CD4-positive, CD25-positive, alpha-beta regulatory T cell (primary cell): ENCODE measurements at regions not wholly inside any gene's neighbourhood (a gene's known extent, or its start where the extent isn't known, plus 50 kb on each side); places are given as distances from the start of the nearest gene placed in this dataset.

Experiments used
- ATAC-seq, 2 donors: fragments of 150-1000 bp; cut with Tn5 transposase; one replicate each; pipeline ENCODE4 v1.10.0; 2021; ENCODE audit warnings: low read depth in 2 of 2, moderate number of reproducible peaks in 2 of 2, moderate library complexity in 1 of 2
- DNase-seq, 3 donors: peaks; one replicate each; pipeline versions ENCODE4 v3.0.0 to v3.0.0-alpha.2; 2012 to 2022; ENCODE audit warnings: mixed read lengths in 1 of 3
- H3K27ac ChIP-seq: one replicate; pipeline ENCODE4 v1.7.0; 2013; ENCODE audit warnings: mild to moderate bottlenecking, low read length; ENCODE audit not compliant: insufficient read depth, poor library complexity, severe bottlenecking
- H3K27me3 ChIP-seq: one replicate; pipeline ENCODE4 v1.7.0; 2013; ENCODE audit warnings: low read length; ENCODE audit not compliant: control insufficient read depth, insufficient read depth
- H3K36me3 ChIP-seq: one replicate; pipeline ENCODE4 v1.7.0; 2013; ENCODE audit warnings: mild to moderate bottlenecking, low read length, moderate library complexity; ENCODE audit not compliant: control insufficient read depth, insufficient read depth
- H3K4me1 ChIP-seq: 2 replicates; pipeline ENCODE4 v1.7.0; 2013; ENCODE audit warnings: mild to moderate bottlenecking, low read length; ENCODE audit not compliant: insufficient read depth, control insufficient read depth, poor library complexity, severe bottlenecking
- H3K4me3 ChIP-seq: one replicate; pipeline ENCODE4 v1.7.0; 2013; ENCODE audit warnings: low read depth, mild to moderate bottlenecking, low read length, moderate library complexity
- H3K9me3 ChIP-seq, 2 experiments: 1 replicate in 1 of 2; 2 replicates in 1 of 2; pipeline ENCODE4 v1.7.0; 2013; ENCODE audit warnings: low read length in 2 of 2, mild to moderate bottlenecking in 1 of 2, moderate library complexity in 1 of 2; ENCODE audit not compliant: control insufficient read depth in 2 of 2
- H3K27ac Mint-ChIP-seq, 3 donors: one replicate each; pipeline ENCODE4 v1.8.0; 2020 to 2022; ENCODE audit warnings: mild to moderate bottlenecking in 3 of 3, mixed read lengths in 3 of 3, moderate library complexity in 2 of 3
- H3K27me3 Mint-ChIP-seq: one replicate; pipeline ENCODE4 v1.8.0; 2022; ENCODE audit warnings: mild to moderate bottlenecking, mixed read lengths
- H3K36me3 Mint-ChIP-seq: one replicate; pipeline ENCODE4 v1.8.0; 2020; ENCODE audit warnings: mixed read lengths
- H3K4me1 Mint-ChIP-seq, 4 donors: one replicate each; pipeline ENCODE4 v1.8.0; 2020 to 2022; ENCODE audit warnings: mixed read lengths in 4 of 4, mild to moderate bottlenecking in 1 of 4
- H3K4me3 Mint-ChIP-seq, 4 donors: one replicate each; pipeline ENCODE4 v1.8.0; 2020 to 2022; ENCODE audit warnings: mild to moderate bottlenecking in 4 of 4, mixed read lengths in 4 of 4, moderate library complexity in 3 of 4
- H3K9me3 Mint-ChIP-seq, 7 donors: one replicate each; pipeline ENCODE4 v1.8.0; 2020 to 2022; ENCODE audit warnings: mixed read lengths in 7 of 7, mild to moderate bottlenecking in 3 of 7, moderate library complexity in 2 of 7

DNA sequence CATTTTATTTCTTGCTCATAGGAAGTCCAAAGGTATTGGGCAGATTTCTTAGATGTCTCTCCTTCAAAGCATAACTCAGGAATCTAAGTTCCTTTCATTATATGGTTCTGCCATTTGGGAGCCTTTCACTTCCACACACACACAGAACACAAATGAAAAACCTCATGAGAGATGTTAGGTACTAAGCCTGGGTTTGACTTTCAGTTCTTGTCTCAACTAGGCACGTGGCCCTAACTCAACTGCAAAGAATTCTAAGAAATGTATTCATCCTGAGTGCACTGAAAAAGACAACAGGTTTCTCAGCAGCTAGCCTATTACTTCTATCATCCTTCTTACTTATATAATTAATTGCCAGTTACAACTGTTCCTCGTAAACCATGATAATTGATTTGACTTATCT, 190.0 kb upstream of the SAMSN1 start:
- H3K27me3 ChIP-seq, result no peaks in the 10 kb centered on the region
- Mint-ChIP-seq H3K4me1 (peaks cover 15 to 28% (median 24%) of the 10 kb centered on the region in 4 donors), H3K4me3 (no peak overlapping the region), H3K36me3 (no peaks in the 10 kb centered on the region), H3K27ac (peak overlapping the region in 2 of 3 donors; percentile 23 to 39), H3K27me3 (no peaks in the 10 kb centered on the region), H3K9me3 (no peaks in the 10 kb centered on the region)
- H3K4me3 ChIP-seq, result no peak overlapping the region
- H3K4me1 ChIP-seq, result peaks cover 20% of the 10 kb centered on the region
- peak overlapping the region; percentile 20 for H3K27ac ChIP-seq
- peak in 1 of 3 donors; percentile 89 for DNase-seq
- peak; percentile 79 to 81 for ATAC-seq
- H3K9me3 ChIP-seq, result no peaks in the 10 kb centered on the region
- no peaks in the 10 kb centered on the region for H3K36me3 ChIP-seq

DNA sequence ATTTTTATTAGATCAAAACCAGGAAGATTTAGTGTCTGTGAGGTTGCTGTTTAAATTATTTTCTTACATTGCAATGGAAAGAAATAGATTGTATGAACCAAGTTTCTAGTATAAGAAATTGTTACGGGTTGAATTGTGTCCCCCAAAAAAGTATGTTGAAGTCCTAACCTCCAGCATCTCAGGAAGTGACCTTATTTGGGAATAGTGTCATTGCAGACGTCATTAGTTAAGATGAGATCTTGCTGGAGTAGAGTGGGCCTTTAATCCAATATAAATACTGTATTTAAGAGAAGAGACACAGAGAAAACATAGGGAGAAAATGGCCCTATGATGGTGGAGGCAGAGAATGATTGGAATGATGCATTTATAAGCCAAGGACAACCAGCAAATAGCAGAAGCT, 188.7 kb upstream of the SAMSN1 start:
- H3K27me3 ChIP-seq, result no peaks in the 10 kb centered on the region

GRCh38 chr21:14734191-14734590, 188.1 kb upstream of the SAMSN1 start:
- H3K36me3 ChIP-seq, result no peaks in the 10 kb centered on the region
- peaks cover 15 to 31% (median 26%) of the 10 kb centered on the region in 4 donors for H3K4me1 Mint-ChIP-seq

More for the DNA sequence above, 188.7 kb upstream of the SAMSN1 start:
- Histone ChIP-seq H3K9me3 (no peaks in the 10 kb centered on the region), H3K27ac (no peak overlapping the region), H3K36me3 (no peaks in the 10 kb centered on the region), H3K4me3 (no peak overlapping the region), H3K4me1 (peaks cover 20% of the 10 kb centered on the region)
- Mint-ChIP-seq H3K36me3 (no peaks in the 10 kb centered on the region), H3K4me3 (no peak overlapping the region), H3K27ac (no peak overlapping the region), H3K9me3 (no peaks in the 10 kb centered on the region), H3K4me1 (peaks cover 15 to 30% (median 25%) of the 10 kb centered on the region in 4 donors), H3K27me3 (no peaks in the 10 kb centered on the region)
- DNase-seq, result no peak
- ATAC-seq, result no peak

GRCh38 chr21:14725219-14725618, 179.1 kb upstream of the SAMSN1 start:
- no peaks in the 10 kb centered on the region for H3K36me3 ChIP-seq
- no peak overlapping the region for H3K4me3 Mint-ChIP-seq
- peaks cover 0 to 3% (median 0%) of the 10 kb centered on the region in 7 donors for H3K9me3 Mint-ChIP-seq
- no peaks in the 10 kb centered on the region for H3K4me1 ChIP-seq
- H3K4me1 Mint-ChIP-seq, result peaks cover 9 to 22% (median 17%) of the 10 kb centered on the region in 4 donors
- peaks cover 4% of the 10 kb centered on the region for H3K27me3 Mint-ChIP-seq
- no peak for DNase-seq
- H3K36me3 Mint-ChIP-seq, result no peaks in the 10 kb centered on the region
- no peaks in the 10 kb centered on the region for H3K9me3 ChIP-seq
- H3K27ac Mint-ChIP-seq, result no peak overlapping the region
- H3K27me3 ChIP-seq, result no peaks in the 10 kb centered on the region
- no peak overlapping the region for H3K27ac ChIP-seq
- no peak overlapping the region for H3K4me3 ChIP-seq
- no peak for ATAC-seq

More at GRCh38 chr21:14734191-14734590, 188.1 kb upstream of the SAMSN1 start:
- Mint-ChIP-seq H3K9me3 (peaks cover 0 to 2% (median 0%) of the 10 kb centered on the region in 7 donors), H3K27me3 (no peaks in the 10 kb centered on the region), H3K27ac (no peak overlapping the region), H3K36me3 (no peaks in the 10 kb centered on the region), H3K4me3 (no peak overlapping the region)
- Histone ChIP-seq H3K4me3 (no peak overlapping the region), H3K4me1 (peaks cover 20% of the 10 kb centered on the region), H3K27me3 (no peaks in the 10 kb centered on the region), H3K27ac (no peak overlapping the region), H3K9me3 (no peaks in the 10 kb centered on the region)
- ATAC-seq, result no peak
- no peak for DNase-seq

- Mint-ChIP-seq H3K27ac (no peak overlapping the region), H3K27me3 (peaks cover 4% of the 10 kb centered on the region), H3K36me3 (no peaks in the 10 kb centered on the region), H3K9me3 (peaks cover 0 to 3% (median 0%) of the 10 kb centered on the region in 7 donors), H3K4me3 (no peak overlapping the region), H3K4me1 (peaks cover 5 to 22% (median 16%) of the 10 kb centered on the region in 4 donors)
- ATAC-seq (no peak), DNase-seq (no peak)
- H3K4me1 ChIP-seq, result no peaks in the 10 kb centered on the region
- no peak overlapping the region for H3K27ac ChIP-seq
- no peaks in the 10 kb centered on the region for H3K36me3 ChIP-seq
- no peaks in the 10 kb centered on the region for H3K27me3 ChIP-seq
- no peak overlapping the region for H3K4me3 ChIP-seq
- no peaks in the 10 kb centered on the region for H3K9me3 ChIP-seq
Measured at GRCh38 chr21:14722841-14723483, 176.8 kb upstream of the SAMSN1 start.

- no peak for ATAC-seq
- no peaks in the 10 kb centered on the region for H3K4me1 ChIP-seq
- no peak overlapping the region for H3K4me3 Mint-ChIP-seq
- no peaks in the 10 kb centered on the region for H3K9me3 ChIP-seq
- no peak overlapping the region for H3K4me3 ChIP-seq
- no peaks in the 10 kb centered on the region for H3K27me3 Mint-ChIP-seq
- no peaks in the 10 kb centered on the region for H3K36me3 Mint-ChIP-seq
- no peak overlapping the region for H3K27ac ChIP-seq
- peaks cover 0 to 2% (median 0%) of the 10 kb centered on the region in 7 donors for H3K9me3 Mint-ChIP-seq
- no peak for DNase-seq
- peaks cover 0 to 4% (median 0%) of the 10 kb centered on the region in 4 donors for H3K4me1 Mint-ChIP-seq
- no peak overlapping the region for H3K27ac Mint-ChIP-seq
- no peaks in the 10 kb centered on the region for H3K36me3 ChIP-seq
- no peaks in the 10 kb centered on the region for H3K27me3 ChIP-seq
Measured at GRCh38 chr21:14720237-14720636, 174.1 kb upstream of the SAMSN1 start.

DNA sequence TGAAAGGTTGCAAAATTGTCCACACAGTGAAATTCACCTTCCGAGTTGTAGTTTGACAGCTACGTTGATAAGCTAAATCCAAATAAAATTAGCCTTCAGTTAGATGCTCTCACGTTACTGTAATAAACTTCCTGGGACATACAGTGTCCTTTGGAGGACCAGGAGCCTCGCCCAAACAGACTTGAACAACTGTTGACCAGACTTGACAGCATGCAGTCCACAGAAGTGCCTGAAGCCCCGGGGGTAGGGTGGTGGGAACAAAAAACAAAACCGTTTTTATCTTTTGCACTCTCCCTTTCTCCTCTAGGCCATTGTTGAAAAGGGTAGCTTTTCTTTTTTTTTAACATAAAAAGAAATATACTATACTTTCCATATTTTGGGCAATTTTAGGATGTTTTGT, 172.8 kb upstream of the SAMSN1 start:
- Histone ChIP-seq H3K9me3 (no peaks in the 10 kb centered on the region), H3K4me3 (no peak overlapping the region), H3K27ac (no peak overlapping the region), H3K36me3 (no peaks in the 10 kb centered on the region), H3K27me3 (no peaks in the 10 kb centered on the region), H3K4me1 (no peaks in the 10 kb centered on the region)
- Mint-ChIP-seq H3K9me3 (peaks cover 0 to 2% (median under 1%) of the 10 kb centered on the region in 7 donors), H3K27me3 (no peaks in the 10 kb centered on the region), H3K4me3 (no peak overlapping the region), H3K36me3 (no peaks in the 10 kb centered on the region), H3K27ac (no peak overlapping the region), H3K4me1 (peaks cover 0 to 4% (median 0%) of the 10 kb centered on the region in 4 donors)
- ATAC-seq (no peak), DNase-seq (no peak)
